Right cardiac atrium (tissue), 5 donors: ENCODE measurements at regions not wholly inside any gene's neighbourhood (a gene's known extent, or its start where the extent isn't known, plus 50 kb on each side); places are given as distances from the start of the nearest gene placed in this dataset.
A peak's percentile ranks its signal among the peaks of the same experiment; 100 is the strongest.
"Not testable (repeated sequence)": the region's sequence is repeated elsewhere in the genome, so short reads cannot be mapped to it uniquely, and the experiment has no call there.

Experiments
- ATAC-seq, 2 donors: fragments of 200-7000 bp; cut with Tn5 transposase; one replicate each; pipeline versions ENCODE4 v1.8.0 to v1.9.1; 2020; ENCODE audit warnings: moderate library complexity in 2 of 2, mild to moderate bottlenecking in 1 of 2
- DNase-seq, 3 donors: peaks; one replicate each; pipeline ENCODE4 v3.0.0-alpha.2; 2020
- H3K27ac ChIP-seq: one replicate; pipeline ENCODE4 v1.5.1; 2013; ENCODE audit warnings: mild to moderate bottlenecking, low read length, control low read depth, moderate library complexity
- H3K27me3 ChIP-seq: one replicate; pipeline ENCODE4 v1.6.1; 2013; ENCODE audit not compliant: control insufficient read depth, insufficient read depth
- H3K4me1 ChIP-seq: one replicate; pipeline ENCODE4 v1.6.1; 2013; ENCODE audit warnings: low read length; ENCODE audit not compliant: control insufficient read depth, insufficient read depth
- H3K4me3 ChIP-seq: one replicate; pipeline ENCODE4 v1.5.1; 2013; ENCODE audit warnings: low read length, control low read depth
- H3K9me3 ChIP-seq: one replicate; pipeline ENCODE4 v1.6.1; 2013; ENCODE audit warnings: low read length; ENCODE audit not compliant: control insufficient read depth
- WGBS: extraction: QIAGEN DNeasy Blood & Tissue Kit; methylation state at CpG from one replicate; pipeline ENCODE4 v1.1.7; 2013; 5-methylcytosine and 5-hydroxymethylcytosine counted together
- intact Hi-C, 4 donors: fragments of 100-400 bp; cut with DNase I; formaldehyde crosslinking; loops; one replicate each; pipeline versions ENCODE4 v1.11.0 to v1.14.0; 2022 to 2023
- donor health status: healthy with polysubstance abuse.
- donor health status: DM: no; HTN: yes; CAD: no.
- donor health status: DM: no; HTN: no; CAD: no.
- donor health status: DM: no; HTN: yes; CAD: no; lungs with severe emphysema.
- donor health status: DM: yes; HTN: yes; CAD: no.

DNA sequence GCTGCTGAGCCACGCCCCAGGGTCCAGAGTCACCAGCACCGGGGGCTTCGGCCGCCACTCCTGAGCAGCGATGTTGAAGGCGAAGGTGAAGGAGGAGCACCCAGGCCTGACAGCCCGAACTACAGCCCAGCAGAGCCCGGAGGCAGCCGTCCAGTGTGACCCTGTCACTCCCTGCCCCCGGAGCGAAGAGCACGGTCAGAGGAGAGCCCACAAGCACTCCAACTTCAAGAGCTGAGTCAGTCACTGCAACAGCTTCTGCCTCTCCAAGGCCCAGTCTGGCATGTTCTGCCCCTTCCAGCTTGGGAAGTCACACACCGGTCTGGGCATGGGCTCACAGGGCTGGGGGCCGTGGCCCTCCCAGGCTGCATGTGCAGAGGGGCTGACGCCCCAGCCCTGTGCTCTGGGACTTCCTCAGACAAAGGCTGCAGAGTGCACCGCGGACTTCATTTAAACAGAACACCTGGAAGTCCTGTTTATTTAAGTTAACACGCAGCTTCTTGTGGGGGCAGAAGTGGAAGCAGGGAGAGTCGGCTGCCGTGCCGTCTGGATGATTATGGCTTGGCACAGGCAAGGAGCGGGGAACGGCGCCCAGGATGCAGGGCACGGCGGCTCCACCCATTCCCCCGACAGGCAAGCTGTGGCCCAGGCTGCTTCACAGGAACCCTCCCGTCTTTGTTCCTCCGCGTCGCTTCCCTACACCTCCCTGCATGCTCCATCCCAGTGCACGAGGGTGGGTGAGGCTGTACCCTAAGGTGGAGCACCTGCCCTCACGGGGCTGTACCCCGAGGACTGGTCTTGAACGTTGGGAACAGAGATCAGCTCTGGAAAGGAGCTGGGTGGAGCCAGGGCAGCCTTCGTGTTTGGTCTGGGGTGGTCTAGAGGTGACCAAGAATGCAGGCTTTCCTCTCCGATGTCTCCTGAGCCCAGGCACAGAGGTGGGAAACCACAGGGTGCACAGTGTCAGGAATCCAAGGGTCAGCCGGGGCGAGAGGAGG is 68.9 kb upstream of the METRNL start:
- Histone ChIP-seq H3K27me3 (no peaks in the 10 kb centered on the region), H3K27ac (no peak overlapping the region), H3K4me1 (no peaks in the 10 kb centered on the region), H3K9me3 (no peaks in the 10 kb centered on the region), H3K4me3 (no peak overlapping the region)
- DNase-seq: peak in 2 of 3 donors; percentile 46 to 55
- 87% methylated on average over 39 of the region's 39 CpGs for WGBS
- peak in 1 of 2 donors; percentile 12 for ATAC-seq
- intact Hi-C loops: no loop called here

DNA sequence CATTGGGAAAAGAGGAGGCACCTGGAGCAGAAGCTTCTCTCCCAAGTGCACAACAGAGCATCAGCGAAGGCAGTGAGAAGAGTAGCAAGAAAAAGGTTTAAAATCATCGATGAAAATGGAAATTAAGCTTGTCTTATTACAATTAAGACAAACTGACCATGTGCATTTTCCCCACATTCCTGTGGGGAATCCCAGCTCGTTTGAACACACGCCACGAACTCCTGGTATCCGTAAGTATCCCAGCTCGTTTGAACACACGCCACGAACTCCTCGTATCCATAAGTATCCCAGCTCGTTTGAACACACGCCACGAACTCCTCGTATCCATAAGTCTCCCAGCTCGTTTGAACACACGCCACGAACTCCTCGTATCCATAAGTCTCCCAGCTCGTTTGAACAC is 67.7 kb upstream of the METRNL start:
- H3K27ac ChIP-seq, H3K4me1 ChIP-seq, H3K4me3 ChIP-seq, ATAC-seq, intact Hi-C loops, H3K9me3 ChIP-seq, H3K27me3 ChIP-seq, DNase-seq: not testable (repeated sequence)
- 81% methylated on average over 18 of the region's 19 CpGs for WGBS

DNA sequence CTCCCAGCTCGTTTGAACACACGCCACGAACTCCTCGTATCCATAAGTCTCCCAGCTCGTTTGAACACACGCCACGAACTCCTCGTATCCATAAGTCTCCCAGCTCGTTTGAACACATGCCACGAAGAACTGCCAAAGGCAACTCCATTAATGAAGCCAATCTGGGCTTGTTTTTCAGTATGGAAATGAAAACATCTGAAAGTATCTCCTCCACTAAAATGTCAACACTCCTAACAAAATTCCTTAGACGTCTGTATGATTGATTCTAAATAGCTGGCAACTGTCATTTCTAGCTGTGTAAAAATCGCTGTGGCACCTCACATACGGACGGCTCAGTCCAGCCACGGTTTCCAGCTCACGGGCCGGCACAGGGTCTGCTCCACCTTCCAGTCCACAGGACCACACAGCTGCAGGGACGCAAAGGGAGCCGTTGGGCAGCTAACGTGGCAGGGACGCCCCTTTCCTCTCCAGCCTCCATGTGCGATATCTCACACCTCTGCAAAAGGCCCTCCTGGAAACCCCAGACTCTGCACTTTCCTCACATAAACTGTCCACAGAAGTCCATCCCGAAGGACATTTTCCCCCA is 67.1 kb upstream of the METRNL start:
- Histone ChIP-seq H3K9me3 (no peaks in the 10 kb centered on the region), H3K27me3 (no peaks in the 10 kb centered on the region), H3K4me3 (no peak overlapping the region), H3K27ac (no peak overlapping the region), H3K4me1 (no peaks in the 10 kb centered on the region)
- DNase-seq (no peak), ATAC-seq (no peak)
- intact Hi-C loops: no loop called here
- WGBS: 80% methylated on average over 20 of the region's 23 CpGs

DNA sequence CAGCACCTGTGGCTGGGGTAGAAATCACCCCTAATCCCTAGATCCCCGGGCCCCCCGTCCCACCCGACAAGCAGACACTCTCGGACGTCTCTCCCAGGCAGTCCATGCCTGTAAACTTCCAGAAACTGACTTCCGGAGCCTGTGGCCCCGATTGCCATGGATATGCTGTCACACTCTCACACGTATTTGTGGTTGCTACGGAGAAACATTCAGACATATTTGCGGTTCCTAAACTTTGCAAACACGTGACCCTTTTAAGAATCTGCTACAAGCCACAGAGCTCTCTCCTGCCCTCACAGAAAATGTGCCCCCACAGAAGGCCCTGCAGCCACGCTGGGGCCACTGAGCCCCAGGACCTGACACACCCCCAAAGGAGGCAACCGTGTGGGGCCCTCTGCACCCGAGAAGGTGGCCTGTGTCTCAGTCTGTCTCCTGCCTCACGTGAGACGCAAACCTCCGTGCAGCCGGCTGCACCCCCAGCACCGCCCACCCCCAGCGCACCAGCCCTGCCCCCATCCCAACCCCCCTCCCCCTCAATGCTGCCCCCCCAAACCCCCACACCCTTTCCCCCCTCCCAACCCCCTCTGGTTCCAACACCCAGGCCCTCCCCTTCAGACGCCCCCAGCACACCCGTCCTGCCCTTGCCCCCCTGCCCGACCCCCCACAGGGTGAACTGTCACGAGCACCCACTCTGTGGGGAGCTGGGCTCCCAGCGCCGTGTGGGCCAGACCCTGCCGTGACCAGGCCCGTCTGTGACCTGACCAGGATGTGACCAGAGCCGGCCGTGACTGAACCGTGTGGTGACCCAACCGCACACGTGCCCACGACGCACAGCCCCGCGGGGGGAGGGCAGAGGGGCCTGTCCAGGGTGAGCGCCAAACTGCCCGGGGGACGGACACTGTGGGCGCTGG is 66.3 kb upstream of the METRNL start:
- peak in 1 of 2 donors; percentile 39 for ATAC-seq
- intact Hi-C loops: no loop called here

DNA sequence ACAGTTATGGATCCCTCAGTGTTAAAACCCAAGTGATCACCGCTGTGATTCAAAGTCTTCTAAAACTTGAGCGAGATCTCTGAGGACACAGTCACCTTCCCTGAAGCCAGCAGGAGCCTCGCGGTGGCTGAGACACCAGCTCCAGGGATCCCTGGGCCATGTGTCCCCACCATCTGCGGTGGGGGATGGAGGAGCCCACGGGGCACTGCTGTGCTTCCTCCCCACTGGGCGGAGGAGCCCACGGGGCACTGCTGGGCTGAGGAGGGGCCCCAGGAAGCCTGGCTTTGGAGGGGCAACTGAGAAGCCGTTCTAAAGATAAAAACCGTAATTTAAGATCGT is 65.7 kb upstream of the METRNL start:
- DNase-seq (no peak), ATAC-seq (no peak)
- Histone ChIP-seq H3K27ac (no peak overlapping the region), H3K4me3 (no peak overlapping the region), H3K9me3 (no peaks in the 10 kb centered on the region), H3K4me1 (no peaks in the 10 kb centered on the region), H3K27me3 (no peaks in the 10 kb centered on the region)
- intact Hi-C loops: no loop called here
- 85% methylated on average over 11 of the region's 11 CpGs for WGBS

More for the DNA sequence above, 66.3 kb upstream of the METRNL start:
- Histone ChIP-seq H3K4me1 (no peaks in the 10 kb centered on the region), H3K9me3 (no peaks in the 10 kb centered on the region), H3K27me3 (no peaks in the 10 kb centered on the region), H3K4me3 (no peak overlapping the region), H3K27ac (no peak overlapping the region)
- WGBS: 90% methylated on average over 41 of the region's 41 CpGs
- DNase-seq: peak in 2 of 3 donors; percentile 37 to 52

DNA sequence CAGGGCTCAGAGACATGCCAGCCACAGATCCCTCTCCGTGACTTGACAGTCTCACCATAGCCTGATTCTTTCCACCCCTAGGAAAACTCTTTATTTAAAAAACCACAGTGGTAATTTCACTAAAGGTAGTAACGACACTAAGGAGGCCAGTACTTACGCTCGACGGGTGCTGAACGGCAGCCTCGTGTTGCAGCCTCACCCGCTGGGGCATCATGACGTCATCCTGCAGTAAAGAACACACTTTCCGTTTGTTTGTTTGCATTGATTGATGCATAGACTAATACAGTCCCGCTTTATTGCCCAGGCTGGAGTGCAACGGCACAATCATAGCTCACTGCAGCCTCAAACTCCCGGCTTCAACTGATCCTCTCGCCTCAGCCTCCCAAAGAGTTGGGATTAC is 65.1 kb upstream of the METRNL start:
- Histone ChIP-seq H3K4me1 (no peaks in the 10 kb centered on the region), H3K4me3 (no peak overlapping the region), H3K27me3 (no peaks in the 10 kb centered on the region), H3K9me3 (no peaks in the 10 kb centered on the region), H3K27ac (no peak overlapping the region)
- intact Hi-C loops: no loop called here
- 95% methylated on average over 14 of the region's 14 CpGs for WGBS
- ATAC-seq (no peak), DNase-seq (no peak)

DNA sequence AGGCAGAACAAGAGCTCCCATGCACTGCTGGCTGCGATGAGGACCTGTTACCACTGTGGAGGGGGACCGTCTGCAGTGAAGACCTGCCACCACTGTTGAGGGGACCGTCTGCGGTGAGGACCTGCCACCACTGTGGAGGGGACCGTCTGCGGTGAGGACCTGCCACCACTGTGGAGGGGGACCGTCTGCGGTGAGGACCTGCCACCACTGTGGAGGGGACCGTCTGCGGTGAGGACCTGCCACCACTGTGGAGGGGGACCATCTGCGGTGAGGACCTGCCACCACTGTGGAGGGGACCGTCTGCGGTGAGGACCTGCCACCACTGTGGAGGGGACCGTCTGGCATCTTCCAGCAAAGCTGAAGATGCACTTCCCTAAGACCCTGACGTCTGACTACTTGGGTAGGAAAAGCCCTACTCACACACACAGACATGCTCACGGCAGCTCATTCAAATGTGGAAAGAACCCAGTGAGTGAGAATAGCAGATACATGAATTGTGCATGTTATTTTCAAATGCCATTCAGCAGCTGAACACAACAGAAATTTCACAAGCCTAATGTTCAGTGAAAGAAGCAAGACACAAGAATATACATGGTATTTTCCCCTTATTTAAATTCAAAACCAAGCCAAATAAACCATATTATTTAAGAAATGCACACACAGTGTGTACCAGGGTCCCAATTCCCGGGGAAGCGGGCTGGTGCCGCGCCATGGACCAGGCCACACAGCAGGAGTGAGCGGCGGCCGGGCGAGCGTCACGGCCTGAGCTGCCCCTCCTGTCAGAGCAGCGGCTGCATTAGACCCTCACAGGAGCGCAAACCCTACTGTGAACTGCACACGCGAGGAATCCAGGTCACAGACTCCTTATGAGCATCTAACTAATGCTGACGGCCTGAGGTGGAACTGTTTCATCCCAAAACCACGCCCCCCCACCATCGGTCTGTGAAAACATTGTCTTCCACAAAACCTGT is 64.2 kb upstream of the METRNL start:
- Histone ChIP-seq H3K4me1 (no peaks in the 10 kb centered on the region), H3K4me3 (no peak overlapping the region), H3K27ac (no peak overlapping the region), H3K27me3 (no peaks in the 10 kb centered on the region), H3K9me3 (no peaks in the 10 kb centered on the region)
- DNase-seq (no peak), ATAC-seq (no peak)
- intact Hi-C loops: no loop called here
- 94% methylated on average over 33 of the region's 33 CpGs for WGBS

DNA sequence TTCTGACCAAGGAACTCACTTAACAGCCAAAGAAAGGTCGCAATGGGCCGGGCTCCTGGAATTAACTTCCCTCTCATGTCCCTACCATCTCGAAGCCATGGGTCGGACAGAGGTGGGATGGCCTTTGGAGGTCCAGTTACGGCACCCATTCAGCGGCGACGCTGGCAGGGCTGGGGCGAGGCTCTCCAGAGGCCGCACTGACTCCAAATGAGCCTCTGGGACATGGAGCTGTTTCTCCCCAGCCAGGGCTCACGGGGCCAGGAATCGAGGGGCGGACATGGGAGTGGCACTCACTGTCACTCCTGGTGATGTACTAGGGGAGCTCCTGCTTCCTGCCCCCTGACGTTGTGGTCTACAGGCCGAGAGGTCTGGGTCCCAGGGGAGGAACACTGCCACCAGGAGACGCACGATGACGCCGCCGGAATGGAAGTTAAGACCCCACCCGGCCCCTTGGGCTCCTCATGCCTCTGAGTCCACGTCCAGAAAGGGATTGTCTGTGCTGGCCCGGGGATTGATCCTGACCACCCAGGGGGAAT is 60.7 kb upstream of the METRNL start:
- no peaks in the 10 kb centered on the region for H3K4me1 ChIP-seq
- H3K9me3 ChIP-seq: no peaks in the 10 kb centered on the region
- H3K4me3 ChIP-seq: no peak overlapping the region
- WGBS: 95% methylated on average over 23 of the region's 23 CpGs
- no peaks in the 10 kb centered on the region for H3K27me3 ChIP-seq
- DNase-seq (no peak), ATAC-seq (no peak)
- intact Hi-C loops: no loop called here
- H3K27ac ChIP-seq: no peak overlapping the region

DNA sequence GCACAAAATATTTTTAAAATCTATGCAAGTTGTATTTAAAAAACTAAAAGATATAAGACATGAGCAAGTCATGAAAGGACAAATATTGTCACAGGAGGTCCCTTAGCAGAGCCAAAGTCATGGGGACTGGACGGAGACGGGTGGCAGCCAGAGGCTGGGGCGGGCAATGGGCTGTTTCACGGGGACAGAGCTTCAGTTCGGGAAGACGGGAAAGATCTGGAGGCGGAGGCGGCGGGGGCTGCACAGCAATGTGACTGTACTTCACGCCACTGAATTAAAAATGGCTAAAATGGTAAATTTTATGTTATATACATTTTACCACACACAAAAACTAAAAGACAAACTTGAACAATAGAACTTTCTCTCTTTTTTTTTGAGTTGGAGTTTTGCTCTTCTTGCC is 60.0 kb upstream of the METRNL start:
- WGBS: 98% methylated on average over 10 of the region's 10 CpGs
- no peaks in the 10 kb centered on the region for H3K4me1 ChIP-seq
- H3K27me3 ChIP-seq: no peaks in the 10 kb centered on the region
- no peak for DNase-seq
- intact Hi-C loops: no loop called here
- no peak for ATAC-seq
- no peak overlapping the region for H3K4me3 ChIP-seq
- no peak overlapping the region for H3K27ac ChIP-seq
- no peaks in the 10 kb centered on the region for H3K9me3 ChIP-seq
